IMR-90 (cell line): ENCODE measurements at regions not wholly inside any gene's neighbourhood (a gene's known extent, or its start where the extent isn't known, plus 50 kb on each side); places are given as distances from the start of the nearest gene placed in this dataset.

Experiments
- BHLHE40 ChIP-seq: fragments of 150-350 bp; IDR thresholded peaks from 2 replicates; pipeline ENCODE4 v1.6.1; 2016; ENCODE audit warnings: mild to moderate bottlenecking, low read depth, low read length
- CEBPB ChIP-seq: IDR thresholded peaks from 2 replicates; pipeline ENCODE4 v1.6.1; 2012; ENCODE audit warnings: low read depth, low read length, improper control_type of control experiment
- CHD1 ChIP-seq: IDR thresholded peaks from 2 replicates; pipeline ENCODE4 v1.6.1; 2012; ENCODE audit warnings: low read depth, low read length, improper control_type of control experiment
- FOS ChIP-seq: fragments of 150-350 bp; IDR thresholded peaks from 2 replicates; pipeline ENCODE4 v1.6.1; 2016; ENCODE audit warnings: low read depth, low read length
- MAFK ChIP-seq: IDR thresholded peaks from 2 replicates; pipeline ENCODE4 v1.6.1; 2012; ENCODE audit warnings: low read depth, low read length, improper control_type of control experiment
- MAZ ChIP-seq: IDR thresholded peaks from 2 replicates; pipeline ENCODE4 v1.6.1; 2012; ENCODE audit warnings: low read depth, mild to moderate bottlenecking, low read length, improper control_type of control experiment, moderate library complexity, borderline replicate concordance
- MXI1 ChIP-seq: IDR thresholded peaks from 2 replicates; pipeline ENCODE4 v1.6.1; 2012; ENCODE audit warnings: low read depth, mild to moderate bottlenecking, low read length, moderate library complexity, borderline replicate concordance
- NFE2L2 ChIP-seq: fragments of 150-350 bp; IDR thresholded peaks from 2 replicates; pipeline ENCODE4 v1.6.1; 2016; ENCODE audit warnings: low read depth, mild to moderate bottlenecking, low read length
- POLR2A ChIP-seq: IDR thresholded peaks from 2 replicates; pipeline ENCODE4 v1.6.1; 2012; ENCODE audit warnings: mild to moderate bottlenecking, low read depth, low read length
- RAD21 ChIP-seq: IDR thresholded peaks from 2 replicates; pipeline ENCODE4 v1.6.1; 2012; ENCODE audit warnings: low read length, improper control_type of control experiment
- RFX5 ChIP-seq: IDR thresholded peaks from 2 replicates; pipeline ENCODE4 v1.8.0; 2012; ENCODE audit warnings: low read depth, mild to moderate bottlenecking, low read length, moderate library complexity
- SMC3 ChIP-seq: fragments of 150-350 bp; IDR thresholded peaks from 2 replicates; pipeline ENCODE4 v1.6.1; 2016; ENCODE audit warnings: low read depth, mild to moderate bottlenecking, antibody characterized with exemption, low read length, moderate library complexity
- TF ChIP-seq, protein P1 (sequence below): conservative IDR thresholded peaks from 2 replicates; pipeline ENCODE4 v1.5.1; 2012; ENCODE audit warnings: mild to moderate bottlenecking, low read depth, low read length, improper control_type of control experiment
- TF ChIP-seq, protein P2 (sequence below): fragments of 150-350 bp; IDR thresholded peaks from 2 replicates; pipeline ENCODE4 v1.6.1; 2017; ENCODE audit warnings: mild to moderate bottlenecking, antibody characterized with exemption, low read length, low read depth

DNA sequence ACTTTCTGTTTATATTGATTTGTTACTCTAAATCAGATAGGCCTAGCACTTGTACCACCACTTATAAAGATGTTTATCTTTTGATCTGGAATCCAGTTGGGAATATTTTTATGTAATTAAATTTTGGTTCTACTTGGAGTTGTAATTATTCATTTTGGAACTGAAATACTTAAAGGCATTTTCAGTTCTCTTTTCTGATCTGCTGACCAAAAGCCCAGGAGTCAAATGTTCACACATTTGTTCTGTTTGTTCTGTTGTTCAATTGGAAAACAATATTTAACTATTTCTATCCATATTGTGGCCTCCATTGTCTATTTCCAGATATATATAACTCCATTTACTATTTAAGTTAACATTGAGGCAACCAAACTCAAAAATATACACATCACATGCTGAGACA is 912.4 kb upstream of the EPHA6 start:
- TF ChIP-seq, protein P1, sequence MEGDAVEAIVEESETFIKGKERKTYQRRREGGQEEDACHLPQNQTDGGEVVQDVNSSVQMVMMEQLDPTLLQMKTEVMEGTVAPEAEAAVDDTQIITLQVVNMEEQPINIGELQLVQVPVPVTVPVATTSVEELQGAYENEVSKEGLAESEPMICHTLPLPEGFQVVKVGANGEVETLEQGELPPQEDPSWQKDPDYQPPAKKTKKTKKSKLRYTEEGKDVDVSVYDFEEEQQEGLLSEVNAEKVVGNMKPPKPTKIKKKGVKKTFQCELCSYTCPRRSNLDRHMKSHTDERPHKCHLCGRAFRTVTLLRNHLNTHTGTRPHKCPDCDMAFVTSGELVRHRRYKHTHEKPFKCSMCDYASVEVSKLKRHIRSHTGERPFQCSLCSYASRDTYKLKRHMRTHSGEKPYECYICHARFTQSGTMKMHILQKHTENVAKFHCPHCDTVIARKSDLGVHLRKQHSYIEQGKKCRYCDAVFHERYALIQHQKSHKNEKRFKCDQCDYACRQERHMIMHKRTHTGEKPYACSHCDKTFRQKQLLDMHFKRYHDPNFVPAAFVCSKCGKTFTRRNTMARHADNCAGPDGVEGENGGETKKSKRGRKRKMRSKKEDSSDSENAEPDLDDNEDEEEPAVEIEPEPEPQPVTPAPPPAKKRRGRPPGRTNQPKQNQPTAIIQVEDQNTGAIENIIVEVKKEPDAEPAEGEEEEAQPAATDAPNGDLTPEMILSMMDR = no peak
- TF ChIP-seq RAD21 (no peak), FOS (no peak), POLR2A (no peak), CEBPB (no peak), MAFK (no peak), RFX5 (no peak), SMC3 (no peak), MXI1 (no peak), NFE2L2 (no peak), BHLHE40 (no peak), CHD1 (no peak), MAZ (no peak)
- TF ChIP-seq, protein P2, sequence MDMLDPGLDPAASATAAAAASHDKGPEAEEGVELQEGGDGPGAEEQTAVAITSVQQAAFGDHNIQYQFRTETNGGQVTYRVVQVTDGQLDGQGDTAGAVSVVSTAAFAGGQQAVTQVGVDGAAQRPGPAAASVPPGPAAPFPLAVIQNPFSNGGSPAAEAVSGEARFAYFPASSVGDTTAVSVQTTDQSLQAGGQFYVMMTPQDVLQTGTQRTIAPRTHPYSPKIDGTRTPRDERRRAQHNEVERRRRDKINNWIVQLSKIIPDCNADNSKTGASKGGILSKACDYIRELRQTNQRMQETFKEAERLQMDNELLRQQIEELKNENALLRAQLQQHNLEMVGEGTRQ = no peak
